ENCODE measurements at regions not wholly inside any gene's neighbourhood (a gene's known extent, or its start where the extent isn't known, plus 50 kb on each side); places are given as distances from the start of the nearest gene placed in this dataset.

DNA sequence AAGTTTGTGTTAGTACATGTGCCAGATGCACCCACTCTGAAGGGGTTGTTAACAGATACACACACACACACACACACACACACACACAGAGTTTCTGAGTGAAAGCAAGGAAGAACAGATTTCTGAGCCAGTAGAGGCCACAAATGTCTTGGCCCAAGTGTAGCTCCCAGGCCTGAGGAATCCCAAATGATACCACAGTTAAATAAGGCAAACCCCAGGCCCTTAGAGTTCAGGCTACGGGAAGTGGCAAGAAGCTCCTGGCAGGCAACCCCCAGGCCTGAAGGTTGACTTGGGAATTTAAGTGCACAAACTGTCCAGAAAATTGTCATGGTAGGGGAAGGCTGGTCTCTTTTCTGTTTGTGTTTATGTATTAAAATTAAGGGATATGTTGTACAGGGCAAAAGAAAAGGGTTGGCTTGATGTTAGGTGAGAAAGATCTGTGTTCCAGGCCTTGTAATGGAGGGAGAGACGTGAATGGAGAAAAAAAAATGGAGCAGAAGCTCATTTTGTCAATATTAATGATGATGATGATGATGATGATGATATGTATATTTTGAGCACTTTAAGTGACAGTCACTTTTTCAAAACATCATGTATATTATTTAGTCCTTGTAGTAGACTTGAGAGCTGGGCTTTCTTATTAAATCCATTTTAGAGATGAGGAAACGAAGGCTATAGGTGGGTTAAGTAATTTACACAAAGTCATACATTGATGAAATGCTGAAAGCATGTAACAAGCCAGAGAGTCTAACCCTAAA is 317.0 kb upstream of the JAG1 start:
- Histone ChIP-seq H3K27ac (no peak overlapping the region), H3K36me3 (no peaks in the 10 kb centered on the region), H3K4me1 (no peaks in the 10 kb centered on the region), H3K4me3 (no peak overlapping the region), H3K9me3 (no peaks in the 10 kb centered on the region), H3K27me3 (no peaks in the 10 kb centered on the region)
- WGBS, 2 donors (ENCODE audit: low coverage in 1 of 2) = 88% methylated on average over 1 to 3 of the region's 3 CpGs
- TF ChIP-seq POLR2A (IDR thresholded peaks at IDR 0.05) = no peak
- TF ChIP-seq, protein P1, sequence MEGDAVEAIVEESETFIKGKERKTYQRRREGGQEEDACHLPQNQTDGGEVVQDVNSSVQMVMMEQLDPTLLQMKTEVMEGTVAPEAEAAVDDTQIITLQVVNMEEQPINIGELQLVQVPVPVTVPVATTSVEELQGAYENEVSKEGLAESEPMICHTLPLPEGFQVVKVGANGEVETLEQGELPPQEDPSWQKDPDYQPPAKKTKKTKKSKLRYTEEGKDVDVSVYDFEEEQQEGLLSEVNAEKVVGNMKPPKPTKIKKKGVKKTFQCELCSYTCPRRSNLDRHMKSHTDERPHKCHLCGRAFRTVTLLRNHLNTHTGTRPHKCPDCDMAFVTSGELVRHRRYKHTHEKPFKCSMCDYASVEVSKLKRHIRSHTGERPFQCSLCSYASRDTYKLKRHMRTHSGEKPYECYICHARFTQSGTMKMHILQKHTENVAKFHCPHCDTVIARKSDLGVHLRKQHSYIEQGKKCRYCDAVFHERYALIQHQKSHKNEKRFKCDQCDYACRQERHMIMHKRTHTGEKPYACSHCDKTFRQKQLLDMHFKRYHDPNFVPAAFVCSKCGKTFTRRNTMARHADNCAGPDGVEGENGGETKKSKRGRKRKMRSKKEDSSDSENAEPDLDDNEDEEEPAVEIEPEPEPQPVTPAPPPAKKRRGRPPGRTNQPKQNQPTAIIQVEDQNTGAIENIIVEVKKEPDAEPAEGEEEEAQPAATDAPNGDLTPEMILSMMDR (IDR thresholded peaks at IDR 0.05) = no peak
- TF ChIP-seq POLR2AphosphoS5 (IDR thresholded peaks at IDR 0.05) = no peak
- TF ChIP-seq EP300 (IDR thresholded peaks at IDR 0.05) = no peak
- no peak for ATAC-seq

DNA sequence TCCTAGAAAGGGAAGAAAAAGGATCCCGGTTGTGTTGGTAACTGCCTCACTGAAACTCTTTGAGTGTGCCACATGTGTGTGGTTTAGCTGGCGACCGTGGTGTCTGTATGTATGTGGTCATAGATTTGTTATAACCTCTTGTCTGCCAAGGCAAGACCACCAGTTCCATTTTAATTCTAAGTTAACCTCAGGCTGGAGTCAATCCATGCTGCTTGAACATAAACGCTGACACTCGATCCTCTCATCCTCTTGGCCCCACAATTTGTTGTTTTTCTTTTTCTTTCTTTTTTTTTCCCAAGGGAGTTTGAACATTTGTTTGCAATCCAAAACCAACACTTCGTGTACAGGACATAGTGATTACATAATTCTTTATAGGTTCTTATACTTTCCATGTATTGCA is 318.9 kb upstream of the JAG1 start:
- TF ChIP-seq, protein P1 (IDR thresholded peaks at IDR 0.05) = no peak
- no peak for TF ChIP-seq EP300 (IDR thresholded peaks at IDR 0.05)
- 40 to 79% methylated on average over 4 to 6 of the region's 6 CpGs for WGBS, 2 donors (ENCODE audit: low coverage in 1 of 2)
- ATAC-seq = no peak

DNA sequence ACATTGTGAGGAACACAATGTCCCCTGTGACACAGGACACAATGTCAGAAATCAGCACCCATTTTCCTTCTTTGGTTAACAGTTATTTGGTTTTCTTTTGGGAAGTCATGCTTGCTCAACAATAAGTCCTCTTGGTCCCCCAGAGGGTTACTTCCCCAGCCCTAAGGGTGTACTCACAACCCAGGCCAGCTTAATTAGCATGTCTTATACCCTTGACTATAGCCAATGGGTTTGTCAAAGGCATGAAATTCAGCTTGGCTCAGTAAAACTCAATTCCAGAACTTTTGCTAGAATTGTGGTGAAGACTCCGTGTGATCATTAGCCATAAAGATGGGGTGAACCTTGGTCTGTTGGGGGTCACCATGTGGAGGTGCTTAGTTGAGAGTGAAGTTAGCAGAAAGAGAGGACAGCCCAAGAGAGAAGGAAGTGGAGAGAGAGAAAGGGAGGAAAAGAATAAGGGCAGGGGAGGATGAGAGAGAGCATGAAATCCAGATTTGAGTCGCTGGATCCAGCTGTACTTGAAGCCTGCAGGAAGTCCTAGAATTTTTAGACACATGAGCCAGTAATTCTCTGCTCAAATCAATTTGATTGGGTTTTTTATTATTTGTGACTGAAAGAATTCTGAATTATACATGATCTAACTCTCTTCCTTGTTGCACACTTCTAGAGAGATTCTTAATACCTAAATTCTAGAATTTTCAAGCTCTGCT is 321.3 kb upstream of the JAG1 start:
- no peak for ATAC-seq
- WGBS, 2 donors (ENCODE audit: low coverage in 1 of 2) = 94 to 100% methylated on average over 2 of the region's 2 CpGs

More for the DNA sequence above, 318.9 kb upstream of the JAG1 start:
- Histone ChIP-seq H3K9me3 (no peaks in the 10 kb centered on the region), H3K27me3 (no peaks in the 10 kb centered on the region), H3K36me3 (no peaks in the 10 kb centered on the region), H3K4me1 (no peaks in the 10 kb centered on the region), H3K27ac (no peak overlapping the region), H3K4me3 (no peak overlapping the region)

DNA sequence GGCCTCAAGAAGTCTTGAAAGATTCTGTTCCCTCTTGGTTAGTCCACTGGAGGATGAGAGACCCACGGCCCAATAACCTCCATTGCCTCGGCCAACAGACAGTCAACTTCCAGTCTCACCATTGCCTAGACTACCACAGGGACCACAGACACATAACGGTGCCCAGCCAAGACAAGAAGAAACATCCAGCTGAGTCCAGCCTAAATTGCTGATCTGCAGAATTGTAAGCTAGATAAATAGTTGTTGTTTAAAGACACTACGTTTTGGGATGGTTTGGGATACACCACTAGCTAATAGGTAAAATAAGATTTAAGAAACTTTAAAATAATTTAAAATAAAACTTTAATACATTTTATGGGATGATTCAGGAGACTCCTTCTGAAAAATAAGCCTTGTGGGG is 324.7 kb upstream of the JAG1 start:
- Histone ChIP-seq H3K4me1 (no peaks in the 10 kb centered on the region), H3K27ac (no peak overlapping the region), H3K36me3 (no peaks in the 10 kb centered on the region), H3K9me3 (no peaks in the 10 kb centered on the region), H3K27me3 (no peaks in the 10 kb centered on the region), H3K4me3 (no peak overlapping the region)
- WGBS, 2 donors (ENCODE audit: low coverage in 1 of 2) = 92 to 96% methylated on average over 3 to 4 of the region's 4 CpGs
- no peak for TF ChIP-seq POLR2A (IDR thresholded peaks at IDR 0.05)
- no peak for TF ChIP-seq POLR2AphosphoS5 (IDR thresholded peaks at IDR 0.05)
- TF ChIP-seq, protein P1 (IDR thresholded peaks at IDR 0.05) = no peak
- TF ChIP-seq EP300 (IDR thresholded peaks at IDR 0.05) = no peak
- no peak for ATAC-seq

More for the DNA sequence above, 321.3 kb upstream of the JAG1 start:
- no peaks in the 10 kb centered on the region for H3K36me3 ChIP-seq
- H3K27me3 ChIP-seq = no peaks in the 10 kb centered on the region
- no peak overlapping the region for H3K27ac ChIP-seq
- no peaks in the 10 kb centered on the region for H3K4me1 ChIP-seq
- H3K4me3 ChIP-seq = no peak overlapping the region
- H3K9me3 ChIP-seq = no peaks in the 10 kb centered on the region
- TF ChIP-seq, protein P1 (IDR thresholded peaks at IDR 0.05) = no peak
- TF ChIP-seq POLR2AphosphoS5 (IDR thresholded peaks at IDR 0.05) (no peak), POLR2A (IDR thresholded peaks at IDR 0.05) (no peak), EP300 (IDR thresholded peaks at IDR 0.05) (no peak)

DNA sequence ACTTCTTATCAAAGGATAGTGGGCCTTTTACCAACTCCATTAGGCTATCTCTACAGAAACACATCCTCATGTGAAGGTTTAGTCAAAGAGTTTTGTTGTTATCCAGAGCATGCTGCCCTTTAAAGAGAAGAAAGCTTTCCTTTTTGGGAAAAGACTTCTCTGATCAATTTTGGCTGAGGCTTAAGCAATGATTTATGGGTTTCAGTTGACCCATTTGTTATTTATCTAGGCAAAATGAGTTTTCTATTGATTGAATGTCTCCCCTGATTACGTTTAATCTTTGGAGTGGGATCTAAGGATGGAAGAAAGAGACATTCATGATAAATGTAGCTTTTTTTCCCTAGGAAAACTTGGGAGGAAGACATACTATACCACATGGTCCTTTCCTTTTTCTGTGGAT is 326.6 kb upstream of the JAG1 start:
- no peaks in the 10 kb centered on the region for H3K4me1 ChIP-seq
- TF ChIP-seq, protein P1 (IDR thresholded peaks at IDR 0.05) = no peak
- TF ChIP-seq EP300 (IDR thresholded peaks at IDR 0.05) = no peak
- no peak for TF ChIP-seq POLR2A (IDR thresholded peaks at IDR 0.05)
- TF ChIP-seq POLR2AphosphoS5 (IDR thresholded peaks at IDR 0.05) = no peak
- H3K27me3 ChIP-seq = no peaks in the 10 kb centered on the region
- H3K9me3 ChIP-seq = no peaks in the 10 kb centered on the region
- no peak overlapping the region for H3K27ac ChIP-seq
- WGBS, 2 donors (ENCODE audit: low coverage in 1 of 2) = 38 to 63% methylated on average over 1 of the region's 1 CpG
- ATAC-seq = no peak
- no peaks in the 10 kb centered on the region for H3K36me3 ChIP-seq
- H3K4me3 ChIP-seq = no peak overlapping the region
